HepG2 (cell line): ENCODE measurements at regions not wholly inside any gene's neighbourhood (a gene's known extent, or its start where the extent isn't known, plus 50 kb on each side); places are given as distances from the start of the nearest gene placed in this dataset.
A peak's percentile ranks its signal among the peaks of the same experiment; 100 is the strongest.

ENCODE experiments used
- ATAC-seq: fragments of 200-7000 bp; cut with Tn5 transposase; 3 replicates; pipeline ENCODE4 v1.9.1; 2020; ENCODE audit warnings: mild to moderate bottlenecking, moderate library complexity
- BruUV-seq: library from RNA; stranded (reverse); fragments of 400-500 nt; replicated peaks from 2 replicates; lab custom pipeline; 2021; lab: Mats Ljungman, UMichigan
- CTCF ChIA-PET: fragments of 300-600 bp; formaldehyde crosslinking; extraction: SDS; loops from one replicate; lab custom pipeline; 2021; ENCODE audit warnings: low total read pairs, inconsistent platforms, low intra/inter-chr PET ratio; lab: Yijun Ruan, JAX
- POLR2A ChIA-PET: fragments of 350-600 bp; sonication (Branson Sonifier 250); formaldehyde crosslinking; loops from one replicate; lab custom pipeline; 2020; ENCODE audit warnings: antibody characterized with exemption, inconsistent platforms; lab: Yijun Ruan, JAX
- DNase-seq: peaks from one replicate; pipeline ENCODE4 v3.0.0-alpha.2; 2015; ENCODE audit warnings: low spot score
- FAIRE-seq: peaks from 3 replicates; lab custom pipeline; 2011; peaks lifted over from hg19 to GRCh38; lab: Jason Lieb, UNC
- H2AFZ ChIP-seq: one replicate; pipeline ENCODE4 v1.6.1; 2011; ENCODE audit warnings: low read length, inconsistent platforms
- H3K27ac ChIP-seq: fragments of 300-600 bp; 3 replicates; pipeline ENCODE4 v1.8.0; 2011; ENCODE audit warnings: mixed run types, mild to moderate bottlenecking, mixed read lengths, low read length, inconsistent platforms; ENCODE audit not compliant: insufficient read depth; ENCODE audit errors: extremely low read length
- H3K27me3 ChIP-seq, 2 experiments: fragments of 200-600 bp in 1 of 2; 2 replicates in 1 of 2; 3 replicates in 1 of 2; pipeline versions ENCODE4 v1.6.0 to v1.8.0; 2011; ENCODE audit warnings: low read length in 2 of 2, mild to moderate bottlenecking in 2 of 2, moderate library complexity in 2 of 2, inconsistent platforms in 1 of 2; ENCODE audit not compliant: insufficient read depth in 2 of 2, control insufficient read depth in 1 of 2
- H3K36me3 ChIP-seq, 2 experiments: fragments of 200-600 bp in 1 of 2; replicated peaks in 1 of 2; 2 replicates in 1 of 2; 3 replicates in 1 of 2; pipeline versions ENCODE4 v1.5.1 to v1.8.0; 2011; ENCODE audit warnings: low read length in 2 of 2, inconsistent platforms in 1 of 2; ENCODE audit not compliant: insufficient read depth in 2 of 2, control insufficient read depth in 1 of 2
- H3K4me1 ChIP-seq: 2 replicates; pipeline ENCODE4 v1.5.1; 2012; ENCODE audit warnings: low read length, inconsistent platforms; ENCODE audit not compliant: insufficient read depth
- H3K4me2 ChIP-seq: 2 replicates; pipeline ENCODE4 v1.6.0; 2011; ENCODE audit warnings: low read depth, low read length, inconsistent platforms
- H3K4me3 ChIP-seq, 3 experiments: fragments of 200-600 bp in 1 of 3; sonication (generic), shearing (Covaris generic) in 1 of 3; replicated peaks in 1 of 3; 2 replicates each; pipeline ENCODE4 v1.5.1; 2011 to 2016; ENCODE audit warnings: low read length in 3 of 3, inconsistent platforms in 2 of 3, low read depth in 2 of 3, mild to moderate bottlenecking in 2 of 3, control low read depth in 1 of 3, mixed read lengths in 1 of 3; ENCODE audit not compliant: insufficient read depth in 1 of 3
- H3K79me2 ChIP-seq: one replicate; pipeline ENCODE4 v1.6.1; 2011; ENCODE audit warnings: low read length, inconsistent platforms; ENCODE audit not compliant: insufficient read depth
- H3K9ac ChIP-seq: 2 replicates; pipeline ENCODE4 v1.6.0; 2011; ENCODE audit warnings: mild to moderate bottlenecking, low read depth, low read length, inconsistent platforms; ENCODE audit not compliant: insufficient read depth
- H3K9me3 ChIP-seq: 2 replicates; pipeline ENCODE4 v1.5.1; 2012; ENCODE audit warnings: mild to moderate bottlenecking, low read length
- H4K20me1 ChIP-seq: 2 replicates; pipeline ENCODE4 v1.6.0; 2011; ENCODE audit warnings: inconsistent platforms, mild to moderate bottlenecking, low read length, moderate library complexity; ENCODE audit not compliant: insufficient read depth
- DDIT3 ChIP-seq: sonication (generic); formaldehyde crosslinking; IDR thresholded peaks from 2 replicates; pipeline ENCODE4 v1.4.0; 2020; ENCODE audit warnings: mild to moderate bottlenecking, missing genetic modification reagents
- FOXC1 ChIP-seq: sonication (generic); formaldehyde crosslinking; IDR thresholded peaks from 2 replicates; pipeline ENCODE4 v1.8.0; 2022; ENCODE audit warnings: mild to moderate bottlenecking, missing genetic modification reagents, borderline replicate concordance
- MED1 ChIP-seq: sonication (generic); formaldehyde crosslinking; IDR thresholded peaks from 2 replicates; pipeline ENCODE4 v1.4.0; 2020; ENCODE audit warnings: missing genetic modification reagents
- NR2C2 ChIP-seq: sonication (generic); formaldehyde crosslinking; IDR thresholded peaks from 2 replicates; pipeline ENCODE4 v1.4.0; 2020; ENCODE audit warnings: missing genetic modification reagents, mild to moderate bottlenecking, moderate library complexity, borderline replicate concordance
- NR2F1 ChIP-seq, 2 experiments: fragments of 450-650 bp in 1 of 2; formaldehyde crosslinking in 1 of 2; IDR thresholded peaks; 2 replicates each; pipeline versions ENCODE4 v1.5.0 to v1.6.1; 2016 to 2020; ENCODE audit warnings: mild to moderate bottlenecking in 1 of 2, missing compliant biosample characterization in 1 of 2, missing genetic modification reagents in 1 of 2, moderate library complexity in 1 of 2
- NR2F6 ChIP-seq, 2 experiments: IDR thresholded peaks; 2 replicates each; pipeline ENCODE4 v1.6.1; 2016; ENCODE audit warnings: antibody characterized with exemption in 1 of 2, mild to moderate bottlenecking in 1 of 2
- RFX1 ChIP-seq: fragments of 450-650 bp; IDR thresholded peaks from 2 replicates; pipeline ENCODE4 v1.6.1; 2017
- RFX3 ChIP-seq: IDR thresholded peaks from 2 replicates; pipeline ENCODE4 v1.6.1; 2016; ENCODE audit warnings: missing biosample characterization, missing genetic modification reagents
- TBX3 ChIP-seq: fragments of 450-650 bp; IDR thresholded peaks from 2 replicates; pipeline ENCODE4 v1.6.1; 2017; ENCODE audit warnings: antibody characterized with exemption, mild to moderate bottlenecking, inconsistent platforms, borderline replicate concordance
- ZNF143 ChIP-seq: sonication (generic); formaldehyde crosslinking; IDR thresholded peaks from 2 replicates; pipeline ENCODE4 v1.4.0; 2020; ENCODE audit warnings: missing genetic modification reagents
- ZNF337 ChIP-seq: sonication (generic); formaldehyde crosslinking; IDR thresholded peaks from 2 replicates; pipeline ENCODE4 v1.5.1; 2020; ENCODE audit warnings: missing genetic modification reagents, low read depth, mild to moderate bottlenecking, borderline replicate concordance
- ZNF430 ChIP-seq: sonication (generic); formaldehyde crosslinking; IDR thresholded peaks from 2 replicates; pipeline ENCODE4 v1.9.0; 2021; ENCODE audit warnings: mild to moderate bottlenecking, missing genetic modification reagents
- ZNF687 ChIP-seq: sonication (generic); formaldehyde crosslinking; IDR thresholded peaks from 2 replicates; pipeline ENCODE4 v1.5.1; 2020; ENCODE audit warnings: mild to moderate bottlenecking, missing genetic modification reagents, moderate library complexity
- ZZZ3 ChIP-seq: sonication (generic); formaldehyde crosslinking; IDR thresholded peaks from 2 replicates; pipeline ENCODE4 v1.4.0; 2020; ENCODE audit warnings: missing genetic modification reagents, mild to moderate bottlenecking, borderline replicate concordance
- WGBS: methylation state at CpG from one replicate; pipeline ENCODE4 v1.1.6; 2017; ENCODE audit warnings: low lambda C conversion rate; 5-methylcytosine and 5-hydroxymethylcytosine counted together
- in situ Hi-C: cut with HindIII; loops from 2 replicates; pipeline ENCODE4 v1.10.0; 2017; ENCODE audit warnings: low pct_unique_long_range_greater_than_20kb; ENCODE audit not compliant: extremely low pct_ligation_motif_present
- intact Hi-C: fragments of 100-400 bp; cut with micrococcal nuclease; formaldehyde crosslinking; loops from one replicate; pipeline ENCODE4 v1.10.0; 2022; ENCODE audit not compliant: unreplicated experiment

DNA sequence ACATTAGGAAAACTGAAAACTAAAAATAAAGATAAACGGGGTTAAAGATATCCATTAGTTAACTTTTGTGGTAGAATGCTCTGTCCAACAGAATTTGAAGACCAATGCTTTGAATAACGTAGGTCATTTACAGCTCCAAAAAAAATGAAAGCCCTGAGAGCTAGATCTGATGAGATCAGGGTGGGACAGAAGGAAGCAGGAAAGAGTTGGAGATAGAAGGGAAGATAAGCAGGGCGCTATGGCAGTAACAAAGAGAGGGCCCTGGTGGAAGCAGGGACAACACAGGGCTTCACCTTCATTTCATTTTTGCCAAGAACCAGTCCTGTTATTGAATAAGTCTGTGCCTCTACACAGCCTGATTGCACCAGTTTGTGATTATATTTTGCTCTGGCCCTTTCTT lies 51.0 kb upstream of the RGS8 start:
- intact Hi-C loops: no loop called here
- H3K4me2 ChIP-seq: no peak overlapping the region
- no peak overlapping the region for H3K9ac ChIP-seq
- no peaks in the 10 kb centered on the region for H4K20me1 ChIP-seq
- no peak for TF ChIP-seq DDIT3 (CRISPR knock-in tag)
- no peak for TF ChIP-seq ZNF337 (CRISPR knock-in tag)
- TF ChIP-seq ZNF430 (CRISPR knock-in tag): no peak
- TF ChIP-seq, all 625 proteins: peak for 0
- H3K4me1 ChIP-seq: peaks cover 9% of the 10 kb centered on the region
- WGBS: 2% methylated on average over 3 of the region's 3 CpGs
- ChIA-PET POLR2A (no interaction called here), CTCF (no interaction called here)
- H3K27ac ChIP-seq: no peak overlapping the region
- peaks cover 0 to 8% of the 10 kb centered on the region in 2 experiments; a peak in 2 of 5 replicates for H3K27me3 ChIP-seq
- ATAC-seq (no peak), DNase-seq (no peak), FAIRE-seq (no peak)
- no peaks in the 10 kb centered on the region for H3K36me3 ChIP-seq
- no peaks in the 10 kb centered on the region for H3K79me2 ChIP-seq
- BruUV-seq: no TSS peak
- no peak overlapping the region for H3K4me3 ChIP-seq
- H2AFZ ChIP-seq: no peak overlapping the region
- no peaks in the 10 kb centered on the region for H3K9me3 ChIP-seq
- in situ Hi-C loops: no loop called here

DNA sequence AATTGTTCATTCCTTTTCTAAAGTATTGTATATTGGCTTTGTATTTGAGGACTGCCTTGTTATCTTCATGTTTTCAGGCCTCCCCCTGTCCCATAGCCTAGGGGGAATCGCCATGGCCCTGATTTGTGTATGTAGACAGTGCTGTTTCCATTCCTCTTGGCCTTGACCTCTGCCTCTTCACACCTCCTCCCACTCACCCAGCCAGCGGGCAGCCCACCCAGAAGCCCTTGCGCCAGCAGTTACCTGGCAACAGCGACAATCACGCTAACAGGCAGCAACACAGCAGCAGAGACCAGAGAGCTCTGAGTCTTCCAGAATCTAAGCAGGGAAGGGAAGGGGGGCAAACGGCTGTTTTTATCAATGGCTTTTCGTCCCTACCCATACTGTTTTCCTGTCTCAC lies 50.0 kb upstream of the NPL start:
- Histone ChIP-seq H2AFZ (no peak overlapping the region), H3K4me3 (no peak overlapping the region), H3K9me3 (no peaks in the 10 kb centered on the region), H3K36me3 (no peaks in the 10 kb centered on the region), H3K4me2 (no peak overlapping the region), H3K27ac (no peak overlapping the region), H4K20me1 (no peaks in the 10 kb centered on the region), H3K27me3 (no peaks in the 10 kb centered on the region), H3K9ac (no peak overlapping the region), H3K4me1 (peaks cover 9% of the 10 kb centered on the region), H3K79me2 (no peaks in the 10 kb centered on the region)
- no TSS peak for BruUV-seq
- in situ Hi-C loops (no loop called here), intact Hi-C loops (no loop called here)
- peak; percentile 44 for DNase-seq
- ChIA-PET POLR2A (no interaction called here), CTCF (no interaction called here)
- peak; percentile 71 for ATAC-seq
- WGBS: 15% methylated on average over 7 of the region's 7 CpGs
- FAIRE-seq: no peak
- peak; percentile 68 to 88 for TF ChIP-seq NR2F1 (CRISPR knock-in tag; IDR thresholded peaks at IDR 0.05)
- peak; percentile 63 for TF ChIP-seq RFX3 (CRISPR knock-in tag)
- TF ChIP-seq ZNF143 (CRISPR knock-in tag): peak; percentile 77
- no peak for TF ChIP-seq FOXC1
- peak; percentile 69 for TF ChIP-seq NR2F6 (IDR thresholded peaks at IDR 0.05)
- TF ChIP-seq NR2F6 (CRISPR knock-in tag; IDR thresholded peaks at IDR 0.05): peak; percentile 83
- peak; percentile 67; the same call in 1 of the 2 replicates for TF ChIP-seq NR2C2 (CRISPR knock-in tag)
- TF ChIP-seq ZZZ3 (CRISPR knock-in tag): no peak
- peak; percentile 82; the same call in 1 of the 2 replicates for TF ChIP-seq TBX3
- no peak for TF ChIP-seq MED1 (CRISPR knock-in tag)
- TF ChIP-seq RFX1: peak; percentile 41; the same call in 1 of the 2 replicates
- TF ChIP-seq ZNF687 (CRISPR knock-in tag): 0 out of 2 replicates have a peak, but pooled peaks have one; percentile 9
